HCT116 (cell line): ENCODE measurements at regions not wholly inside any gene's neighbourhood (a gene's known extent, or its start where the extent isn't known, plus 50 kb on each side); places are given as distances from the start of the nearest gene placed in this dataset.

ENCODE experiments used
- ATAC-seq: fragments of 200-7000 bp; cut with Tn5 transposase; 2 replicates; pipeline ENCODE4 v1.9.1; 2020; ENCODE audit warnings: mild to moderate bottlenecking, moderate library complexity
- BruUV-seq: library from RNA; stranded (reverse); fragments of 400-500 nt; replicated peaks from 2 replicates; lab custom pipeline; 2021; lab: Mats Ljungman, UMichigan
- CTCF ChIA-PET: fragments of 300-600 bp; sonication (Branson Sonifier 250); formaldehyde crosslinking; loops from one replicate; lab custom pipeline; 2021; ENCODE audit warnings: antibody characterized with exemption; lab: Charles Lee
- POLR2A ChIA-PET: fragments of 300-600, 350-600 bp; sonication (Branson Sonifier 250); formaldehyde crosslinking; loops from one replicate; lab custom pipeline; 2021; ENCODE audit warnings: antibody characterized with exemption; lab: Charles Lee
- RAD21 ChIA-PET, 2 experiments: fragments of 300-600 bp; sonication (Branson Sonifier 250); formaldehyde crosslinking; loops; one replicate each; lab custom pipeline; 2023; ENCODE audit warnings: low total read pairs in 2 of 2; ENCODE audit not compliant: uncharacterized antibody in 2 of 2, unreplicated experiment in 2 of 2, low non-redundant PET in 1 of 2; lab: Charles Lee
- DNase-seq: peaks from one replicate; pipeline ENCODE4 v3.0.0-alpha.2; 2010; ENCODE audit warnings: low read depth, low spot score
- H2AFZ ChIP-seq: fragments of 200-600 bp; shearing (Covaris generic), sonication (generic); 2 replicates; pipeline ENCODE4 v1.6.1; 2017; ENCODE audit warnings: low read depth, mixed run types, mixed read lengths, antibody characterized with exemption, low read length; ENCODE audit not compliant: poor library complexity, severe bottlenecking
- H3K27ac ChIP-seq: 2 replicates; pipeline ENCODE4 v1.5.1; 2012; ENCODE audit warnings: low read depth, low read length
- H3K27me3 ChIP-seq: fragments of 200-600 bp; sonication (generic); 2 replicates; pipeline ENCODE4 v1.6.1; 2016; ENCODE audit warnings: mixed run types, low read length, mixed read lengths; ENCODE audit not compliant: insufficient read depth
- H3K36me3 ChIP-seq, 2 experiments: fragments of 200-500 bp in 1 of 2; fragments of 200-600 bp in 1 of 2; sonication (Bioruptor generic) in 1 of 2; sonication (generic) in 1 of 2; 2 replicates each; pipeline versions ENCODE4 v1.5.1 to v1.6.1; 2014 to 2016; ENCODE audit warnings: low read length in 2 of 2, inconsistent platforms in 1 of 2, mixed read lengths in 1 of 2, mixed run types in 1 of 2; ENCODE audit not compliant: insufficient read depth in 2 of 2, control insufficient read depth in 1 of 2
- H3K4me1 ChIP-seq, 2 experiments: fragments of 200-600 bp in 1 of 2; sonication (generic) in 1 of 2; 2 replicates each; pipeline versions ENCODE4 v1.5.1 to v1.6.1; 2012 to 2017; ENCODE audit warnings: low read length in 2 of 2, inconsistent platforms in 1 of 2, mild to moderate bottlenecking in 1 of 2, mixed read lengths in 1 of 2, mixed run types in 1 of 2, moderate library complexity in 1 of 2; ENCODE audit not compliant: insufficient read depth in 2 of 2, control insufficient read depth in 1 of 2
- H3K4me2 ChIP-seq: fragments of 200-600 bp; sonication (generic); 2 replicates; pipeline ENCODE4 v1.6.1; 2017; ENCODE audit warnings: mixed run types, low read length, mixed read lengths
- H3K4me3 ChIP-seq, 2 experiments: fragments of 200-600 bp in 1 of 2; sonication (generic) in 1 of 2; replicated peaks in 1 of 2; 2 replicates each; pipeline ENCODE4 v1.5.1; 2011 to 2016; ENCODE audit warnings: low read length in 2 of 2, control low read depth in 1 of 2, low read depth in 1 of 2, mild to moderate bottlenecking in 1 of 2, mixed read lengths in 1 of 2, mixed run types in 1 of 2
- H3K79me2 ChIP-seq: fragments of 200-600 bp; sonication (generic); 2 replicates; pipeline ENCODE4 v1.6.1; 2017; ENCODE audit warnings: mild to moderate bottlenecking, mixed run types, low read length, moderate library complexity, mixed read lengths; ENCODE audit not compliant: insufficient read depth
- H3K9ac ChIP-seq: fragments of 200-600 bp; sonication (generic); 2 replicates; pipeline ENCODE4 v1.6.1; 2016; ENCODE audit warnings: low read length, mixed read lengths
- H3K9me2 ChIP-seq: fragments of 200-600 bp; sonication (generic), shearing (Covaris generic); 2 replicates; pipeline ENCODE4 v1.6.1; 2017; ENCODE audit warnings: mixed run types, mild to moderate bottlenecking, moderate library complexity; ENCODE audit not compliant: insufficient read depth
- H3K9me3 ChIP-seq, 2 experiments: fragments of 200-500 bp in 1 of 2; fragments of 200-600 bp in 1 of 2; sonication (Bioruptor generic) in 1 of 2; sonication (generic) in 1 of 2; 2 replicates each; pipeline ENCODE4 v1.6.1; 2014 to 2017; ENCODE audit warnings: low read length in 2 of 2, mixed read lengths in 2 of 2, inconsistent platforms in 1 of 2, low read depth in 1 of 2, mild to moderate bottlenecking in 1 of 2, mixed run types in 1 of 2, moderate library complexity in 1 of 2; ENCODE audit not compliant: control insufficient read depth in 1 of 2, insufficient read depth in 1 of 2
- H4K20me1 ChIP-seq: fragments of 200-600 bp; sonication (generic), shearing (Covaris generic); 2 replicates; pipeline ENCODE4 v1.6.1; 2017; ENCODE audit warnings: mixed run types, mild to moderate bottlenecking, moderate library complexity; ENCODE audit not compliant: insufficient read depth
- CBX3 ChIP-seq: IDR thresholded peaks from 2 replicates; pipeline ENCODE4 v1.6.1; 2012; ENCODE audit warnings: low read depth
- CEBPB ChIP-seq: IDR thresholded peaks from 2 replicates; pipeline ENCODE4 v1.6.1; 2012; ENCODE audit warnings: low read depth
- CTCF ChIP-seq, 3 experiments: fragments of 200-600 bp in 1 of 3; sonication (generic) in 1 of 3; IDR thresholded peaks in 2 of 3; conservative IDR thresholded peaks in 1 of 3; 2 replicates each; pipeline ENCODE4 v1.5.1; 2012 to 2017; ENCODE audit warnings: low read depth in 2 of 3, low read length in 2 of 3, antibody characterized with exemption in 1 of 3, borderline replicate concordance in 1 of 3, control low read depth in 1 of 3, mild to moderate bottlenecking in 1 of 3, mixed read lengths in 1 of 3, mixed run types in 1 of 3, moderate library complexity in 1 of 3; ENCODE audit not compliant: insufficient read depth in 1 of 3
- ELF1 ChIP-seq: IDR thresholded peaks from 2 replicates; pipeline ENCODE4 v1.6.1; 2012; ENCODE audit warnings: low read depth, borderline replicate concordance
- EZH2 ChIP-seq: fragments of 200-600 bp; sonication (generic); IDR thresholded peaks from 2 replicates; pipeline ENCODE4 v1.6.1; 2017; ENCODE audit warnings: antibody characterized with exemption, mixed run types
- EZH2phosphoT487 ChIP-seq: fragments of 200-600 bp; IDR thresholded peaks from 2 replicates; pipeline ENCODE4 v1.6.1; 2018; ENCODE audit warnings: antibody characterized with exemption, borderline replicate concordance
- FOSL1 ChIP-seq: IDR thresholded peaks from 2 replicates; pipeline ENCODE4 v1.6.1; 2012; ENCODE audit warnings: low read depth
- JUND ChIP-seq: IDR thresholded peaks from 2 replicates; pipeline ENCODE4 v1.6.1; 2012
- POLR2A ChIP-seq: IDR thresholded peaks from 2 replicates; pipeline ENCODE4 v1.7.0; 2011; ENCODE audit warnings: borderline replicate concordance; ENCODE audit not compliant: insufficient read depth, insufficient read length; ENCODE audit errors: extremely low read depth
- REST ChIP-seq: IDR thresholded peaks from 2 replicates; pipeline ENCODE4 v1.6.1; 2012; ENCODE audit warnings: low read depth
- SIN3A ChIP-seq: IDR thresholded peaks from 2 replicates; pipeline ENCODE4 v1.6.1; 2012; ENCODE audit warnings: low read depth
- SP1 ChIP-seq: IDR thresholded peaks from 2 replicates; pipeline ENCODE4 v1.6.1; 2012; ENCODE audit warnings: low read depth
- SRF ChIP-seq: IDR thresholded peaks from 2 replicates; pipeline ENCODE4 v1.6.1; 2012; ENCODE audit warnings: low read depth
- TCF7L2 ChIP-seq: IDR thresholded peaks from 2 replicates; pipeline ENCODE4 v1.7.0; 2011; ENCODE audit warnings: borderline replicate concordance, inconsistent platforms; ENCODE audit not compliant: insufficient read depth, insufficient read length; ENCODE audit errors: extremely low read depth
- YY1 ChIP-seq: IDR thresholded peaks from 2 replicates; pipeline ENCODE4 v1.6.1; 2011; ENCODE audit warnings: low read length, low read depth, moderate library complexity, mild to moderate bottlenecking; ENCODE audit not compliant: insufficient replicate concordance; ENCODE audit errors: extremely low read depth
- ZBTB33 ChIP-seq: IDR thresholded peaks from 2 replicates; pipeline ENCODE4 v1.6.1; 2011; ENCODE audit warnings: mild to moderate bottlenecking, low read length, moderate library complexity; ENCODE audit not compliant: insufficient replicate concordance; ENCODE audit errors: extremely low read depth
- ZFX ChIP-seq: fragments of 450-650 bp; IDR thresholded peaks from 2 replicates; pipeline ENCODE4 v1.6.1; 2017
- ZNF274 ChIP-seq: fragments of 200-500 bp; sonication (Bioruptor generic); IDR thresholded peaks from 2 replicates; pipeline ENCODE4 v1.6.1; 2014; ENCODE audit warnings: mild to moderate bottlenecking, low read depth, low read length, inconsistent platforms
- intact Hi-C: fragments of 100-400 bp; cut with micrococcal nuclease; formaldehyde crosslinking; loops from 2 replicates; pipeline ENCODE4 v1.10.0; 2022
- TF ChIP-seq, protein P1 (sequence below): IDR thresholded peaks from 2 replicates; pipeline ENCODE4 v1.6.1; 2012
- TF ChIP-seq, protein P2 (sequence below): IDR thresholded peaks from 2 replicates; pipeline ENCODE4 v1.6.1; 2012

- no peaks in the 10 kb centered on the region for H3K9me3 ChIP-seq
- H3K4me1 ChIP-seq: no peaks in the 10 kb centered on the region
- H3K79me2 ChIP-seq: no peaks in the 10 kb centered on the region
- no peak overlapping the region for H3K9ac ChIP-seq
- H3K36me3 ChIP-seq: no peaks in the 10 kb centered on the region
- intact Hi-C loops: no loop called here
- DNase-seq: no peak
- TF ChIP-seq CBX3 (no peak), REST (no peak), TCF7L2 (no peak), YY1 (no peak), ZBTB33 (no peak), SP1 (no peak), EZH2phosphoT487 (no peak), CEBPB (no peak), JUND (no peak), FOSL1 (no peak), SRF (no peak), EZH2 (no peak), CTCF (IDR thresholded peaks at IDR 0.05 in 2 of 3, conservative IDR thresholded peaks at IDR 0.05 in 1 of 3; ENCODE audit: borderline replicate concordance in 1 of 3, insufficient read depth in 1 of 3, low read depth in 2 of 3, low read length in 2 of 3) (no peak), POLR2A (no peak), ZFX (no peak), ELF1 (no peak), ZNF274 (no peak), SIN3A (no peak)
- TF ChIP-seq, protein P1, sequence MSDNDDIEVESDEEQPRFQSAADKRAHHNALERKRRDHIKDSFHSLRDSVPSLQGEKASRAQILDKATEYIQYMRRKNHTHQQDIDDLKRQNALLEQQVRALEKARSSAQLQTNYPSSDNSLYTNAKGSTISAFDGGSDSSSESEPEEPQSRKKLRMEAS: no peak
- TF ChIP-seq, protein P2, sequence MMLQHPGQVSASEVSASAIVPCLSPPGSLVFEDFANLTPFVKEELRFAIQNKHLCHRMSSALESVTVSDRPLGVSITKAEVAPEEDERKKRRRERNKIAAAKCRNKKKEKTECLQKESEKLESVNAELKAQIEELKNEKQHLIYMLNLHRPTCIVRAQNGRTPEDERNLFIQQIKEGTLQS: no peak
- TF ChIP-seq, all 23 proteins: peak for 0
- Histone ChIP-seq H2AFZ (no peak overlapping the region), H3K27ac (no peak overlapping the region), H3K27me3 (no peaks in the 10 kb centered on the region), H3K4me2 (no peak overlapping the region), H4K20me1 (no peaks in the 10 kb centered on the region), H3K9me2 (no peaks in the 10 kb centered on the region), H3K4me3 (no peak overlapping the region)
- RAD21 ChIA-PET: no interaction called here
- POLR2A ChIA-PET: no interaction called here
- no TSS peak for BruUV-seq
- ATAC-seq: no peak
- CTCF ChIA-PET: no interaction called here
These were observed 97.4 kb upstream of the SPTLC3 start for GRCh38 chr20:12911372-12911771.
